Mesodermal cell (in vitro differentiated cells): ENCODE measurements at regions not wholly inside any gene's neighbourhood (a gene's known extent, or its start where the extent isn't known, plus 50 kb on each side); places are given as distances from the start of the nearest gene placed in this dataset.

Source experiments
- H3K27ac ChIP-seq: 2 replicates; pipeline ENCODE4 v1.7.0; 2013; ENCODE audit warnings: mild to moderate bottlenecking, low read depth, low read length, moderate library complexity; ENCODE audit not compliant: severe bottlenecking
- H3K36me3 ChIP-seq: 2 replicates; pipeline ENCODE4 v1.7.1; 2013; ENCODE audit warnings: mild to moderate bottlenecking, low read length, moderate library complexity; ENCODE audit not compliant: control insufficient read depth, insufficient read depth
- H3K4me1 ChIP-seq: one replicate; pipeline ENCODE4 v1.7.1; 2013; ENCODE audit warnings: mild to moderate bottlenecking, low read length; ENCODE audit not compliant: insufficient read depth, control insufficient read depth, poor library complexity, severe bottlenecking
- H3K4me3 ChIP-seq: 2 replicates; pipeline ENCODE4 v1.7.0; 2013; ENCODE audit warnings: low read length, control low read depth, mild to moderate bottlenecking; ENCODE audit not compliant: insufficient read depth, poor library complexity, severe bottlenecking; ENCODE audit errors: extremely low read depth
- H3K9me3 ChIP-seq: 2 replicates; pipeline ENCODE4 v1.7.1; 2013; ENCODE audit warnings: mild to moderate bottlenecking, low read length, moderate library complexity; ENCODE audit not compliant: control insufficient read depth
- WGBS, 2 experiments: methylation state at CpG; one replicate each; pipeline ENCODE4 v1.1.5; 2013; ENCODE audit warnings: missing lambda C conversion rate in 2 of 2; ENCODE audit not compliant: insufficient coverage in 2 of 2; 5-methylcytosine and 5-hydroxymethylcytosine counted together

- WGBS, 2 experiments: no CpG with 5 or more reads among the region's 2 CpGs
- Histone ChIP-seq H3K36me3 (no peaks in the 10 kb centered on the region), H3K4me3 (no peak overlapping the region), H3K4me1 (no peaks in the 10 kb centered on the region), H3K9me3 (no peaks in the 10 kb centered on the region), H3K27ac (no peak overlapping the region)
Observed at GRCh38 chr20:24718277-24718676, 230.8 kb upstream of the CST7 start.

- Histone ChIP-seq H3K27ac (no peak overlapping the region), H3K4me1 (no peaks in the 10 kb centered on the region), H3K9me3 (no peaks in the 10 kb centered on the region), H3K36me3 (no peaks in the 10 kb centered on the region), H3K4me3 (no peak overlapping the region)
- 91% methylated on average over 1 of the region's 1 CpG; no CpG with 5 or more reads in 1 of the 2 experiments for WGBS, 2 experiments
Observed at GRCh38 chr20:24718696-24719095, 230.4 kb upstream of the CST7 start.

- 100% methylated on average over 1 of the region's 4 CpGs; no CpG with 5 or more reads in 1 of the 2 experiments for WGBS, 2 experiments
- no peak overlapping the region for H3K4me3 ChIP-seq
- H3K4me1 ChIP-seq: no peaks in the 10 kb centered on the region
- H3K36me3 ChIP-seq: no peaks in the 10 kb centered on the region
- H3K9me3 ChIP-seq: no peaks in the 10 kb centered on the region
- H3K27ac ChIP-seq: no peak overlapping the region
Observed at GRCh38 chr20:24720957-24721356, 228.1 kb upstream of the CST7 start.

GRCh38 chr20:24721891-24722568 lies 227.0 kb upstream of the CST7 start:
- Histone ChIP-seq H3K36me3 (no peaks in the 10 kb centered on the region), H3K9me3 (no peaks in the 10 kb centered on the region), H3K4me1 (no peaks in the 10 kb centered on the region), H3K27ac (no peak overlapping the region), H3K4me3 (no peak overlapping the region)
- 77 to 100% methylated on average over 1 to 2 of the region's 2 CpGs for WGBS, 2 experiments

- H3K36me3 ChIP-seq: no peaks in the 10 kb centered on the region
- WGBS, 2 experiments: 100% methylated on average over 1 of the region's 1 CpG; no CpG with 5 or more reads in 1 of the 2 experiments
- H3K4me1 ChIP-seq: no peaks in the 10 kb centered on the region
- no peaks in the 10 kb centered on the region for H3K9me3 ChIP-seq
- H3K27ac ChIP-seq: no peak overlapping the region
- H3K4me3 ChIP-seq: no peak overlapping the region
Observed at GRCh38 chr20:24722586-24722985, 226.5 kb upstream of the CST7 start.

- WGBS, 2 experiments: 100% methylated on average over 1 of the region's 3 CpGs
- Histone ChIP-seq H3K9me3 (no peaks in the 10 kb centered on the region), H3K36me3 (no peaks in the 10 kb centered on the region), H3K4me1 (no peaks in the 10 kb centered on the region), H3K27ac (no peak overlapping the region), H3K4me3 (no peak overlapping the region)
Observed at GRCh38 chr20:24723186-24723585, 225.9 kb upstream of the CST7 start.

- Histone ChIP-seq H3K4me1 (no peaks in the 10 kb centered on the region), H3K9me3 (no peaks in the 10 kb centered on the region), H3K27ac (no peak overlapping the region), H3K36me3 (no peaks in the 10 kb centered on the region), H3K4me3 (no peak overlapping the region)
- WGBS, 2 experiments: 90% methylated on average over 11 to 12 of the region's 13 CpGs
Observed at GRCh38 chr20:24723647-24724352, 225.3 kb upstream of the CST7 start.

- no peaks in the 10 kb centered on the region for H3K4me1 ChIP-seq
- H3K27ac ChIP-seq: no peak overlapping the region
- WGBS, 2 experiments: 97 to 100% methylated on average over 4 to 5 of the region's 5 CpGs
- no peaks in the 10 kb centered on the region for H3K36me3 ChIP-seq
- H3K9me3 ChIP-seq: no peaks in the 10 kb centered on the region
- H3K4me3 ChIP-seq: no peak overlapping the region
Observed at GRCh38 chr20:24724982-24725533, 224.0 kb upstream of the CST7 start.

GRCh38 chr20:24727795-24728194 lies 221.3 kb upstream of the CST7 start:
- 86 to 90% methylated on average over 1 of the region's 1 CpG for WGBS, 2 experiments
- Histone ChIP-seq H3K9me3 (no peaks in the 10 kb centered on the region), H3K36me3 (no peaks in the 10 kb centered on the region), H3K27ac (no peak overlapping the region), H3K4me3 (no peak overlapping the region), H3K4me1 (no peaks in the 10 kb centered on the region)

GRCh38 chr20:24729896-24730605 lies 219.0 kb upstream of the CST7 start:
- no peaks in the 10 kb centered on the region for H3K4me1 ChIP-seq
- no peaks in the 10 kb centered on the region for H3K36me3 ChIP-seq
- WGBS, 2 experiments: 96% methylated on average over 10 of the region's 17 CpGs
- H3K4me3 ChIP-seq: no peak overlapping the region
- no peaks in the 10 kb centered on the region for H3K9me3 ChIP-seq
- no peak overlapping the region for H3K27ac ChIP-seq
